Glutamatergic neuron (in vitro differentiated cells): ENCODE measurements at regions not wholly inside any gene's neighbourhood (a gene's known extent, or its start where the extent isn't known, plus 50 kb on each side); places are given as distances from the start of the nearest gene placed in this dataset.

Experiments
- DNase-seq: peaks from one replicate; pipeline ENCODE4 v3.0.0; 2022
- H3K27ac Mint-ChIP-seq: one replicate; pipeline ENCODE4 v1.8.0; 2020; ENCODE audit warnings: mild to moderate bottlenecking, mixed read lengths, inconsistent platforms; ENCODE audit not compliant: unreplicated experiment
- H3K27me3 Mint-ChIP-seq: one replicate; pipeline ENCODE4 v1.8.0; 2020; ENCODE audit warnings: mild to moderate bottlenecking, moderate library complexity, mixed read lengths, inconsistent platforms; ENCODE audit not compliant: unreplicated experiment
- H3K36me3 Mint-ChIP-seq: one replicate; pipeline ENCODE4 v1.8.0; 2020; ENCODE audit warnings: mild to moderate bottlenecking, mixed read lengths, inconsistent platforms; ENCODE audit not compliant: unreplicated experiment
- H3K4me1 Mint-ChIP-seq: one replicate; pipeline ENCODE4 v1.8.0; 2020; ENCODE audit warnings: mild to moderate bottlenecking, low read depth, mixed read lengths, inconsistent platforms; ENCODE audit not compliant: unreplicated experiment
- H3K4me3 Mint-ChIP-seq: one replicate; pipeline ENCODE4 v1.8.0; 2020; ENCODE audit warnings: mild to moderate bottlenecking, mixed read lengths, inconsistent platforms; ENCODE audit not compliant: unreplicated experiment
- H3K9me3 Mint-ChIP-seq: one replicate; pipeline ENCODE4 v1.8.0; 2020; ENCODE audit warnings: mild to moderate bottlenecking, moderate library complexity, mixed read lengths, inconsistent platforms; ENCODE audit not compliant: unreplicated experiment
- TF ChIP-seq, protein P1 (sequence below): fragments of 200-600 bp; sonication (generic); IDR thresholded peaks from one replicate; pipeline ENCODE4 v1.5.0; 2021; ENCODE audit not compliant: partially characterized antibody, unreplicated experiment

DNA sequence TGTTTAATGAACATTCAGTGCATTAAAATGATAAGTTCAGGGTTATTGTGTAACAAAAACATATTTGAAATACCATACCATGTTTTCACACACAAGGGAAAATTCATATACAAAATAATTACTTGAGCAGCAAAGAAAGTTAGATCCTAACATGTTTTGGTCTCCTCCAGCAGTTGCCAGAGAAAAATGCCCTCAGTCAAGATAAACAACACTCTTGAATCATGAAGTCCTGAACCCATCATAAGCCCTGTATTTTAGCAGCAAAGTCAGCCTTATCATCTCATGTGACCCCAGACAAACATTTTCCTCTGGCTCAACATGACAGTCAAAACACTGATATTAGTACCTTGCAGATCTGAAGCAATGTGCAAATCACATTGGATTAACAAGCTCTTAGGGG lies 1541.1 kb upstream of the WWC1 start:
- H3K27ac Mint-ChIP-seq, result no peak overlapping the region
- TF ChIP-seq, protein P1, sequence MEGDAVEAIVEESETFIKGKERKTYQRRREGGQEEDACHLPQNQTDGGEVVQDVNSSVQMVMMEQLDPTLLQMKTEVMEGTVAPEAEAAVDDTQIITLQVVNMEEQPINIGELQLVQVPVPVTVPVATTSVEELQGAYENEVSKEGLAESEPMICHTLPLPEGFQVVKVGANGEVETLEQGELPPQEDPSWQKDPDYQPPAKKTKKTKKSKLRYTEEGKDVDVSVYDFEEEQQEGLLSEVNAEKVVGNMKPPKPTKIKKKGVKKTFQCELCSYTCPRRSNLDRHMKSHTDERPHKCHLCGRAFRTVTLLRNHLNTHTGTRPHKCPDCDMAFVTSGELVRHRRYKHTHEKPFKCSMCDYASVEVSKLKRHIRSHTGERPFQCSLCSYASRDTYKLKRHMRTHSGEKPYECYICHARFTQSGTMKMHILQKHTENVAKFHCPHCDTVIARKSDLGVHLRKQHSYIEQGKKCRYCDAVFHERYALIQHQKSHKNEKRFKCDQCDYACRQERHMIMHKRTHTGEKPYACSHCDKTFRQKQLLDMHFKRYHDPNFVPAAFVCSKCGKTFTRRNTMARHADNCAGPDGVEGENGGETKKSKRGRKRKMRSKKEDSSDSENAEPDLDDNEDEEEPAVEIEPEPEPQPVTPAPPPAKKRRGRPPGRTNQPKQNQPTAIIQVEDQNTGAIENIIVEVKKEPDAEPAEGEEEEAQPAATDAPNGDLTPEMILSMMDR, result no peak
- H3K36me3 Mint-ChIP-seq, result no peaks in the 10 kb centered on the region
- H3K4me3 Mint-ChIP-seq, result no peak overlapping the region
- DNase-seq, result no peak
- no peaks in the 10 kb centered on the region for H3K9me3 Mint-ChIP-seq
- no peaks in the 10 kb centered on the region for H3K27me3 Mint-ChIP-seq
- H3K4me1 Mint-ChIP-seq, result no peaks in the 10 kb centered on the region

DNA sequence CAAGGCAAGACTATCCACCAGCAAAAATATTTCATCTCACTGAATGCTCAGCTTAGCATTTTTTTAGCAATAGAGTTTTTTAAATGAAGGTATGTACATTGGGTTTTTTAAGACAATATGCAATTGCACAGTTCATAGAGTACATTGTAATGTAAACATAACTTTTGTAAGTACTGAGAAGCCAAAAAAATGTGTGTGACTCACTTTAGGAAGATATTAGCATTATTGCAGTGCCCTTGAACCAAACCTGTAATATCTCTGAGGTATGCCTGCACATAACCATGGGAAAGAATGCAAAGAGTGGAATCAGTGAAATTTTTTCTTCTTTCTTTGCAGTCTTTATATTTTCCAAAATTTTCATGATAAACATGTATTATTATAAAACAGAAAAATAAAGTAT lies 1533.3 kb upstream of the WWC1 start:
- no peak for DNase-seq
- H3K27ac Mint-ChIP-seq, result no peak overlapping the region
- H3K36me3 Mint-ChIP-seq, result no peaks in the 10 kb centered on the region
- H3K4me3 Mint-ChIP-seq, result no peak overlapping the region
- H3K27me3 Mint-ChIP-seq, result no peaks in the 10 kb centered on the region
- TF ChIP-seq, protein P1, result no peak
- H3K4me1 Mint-ChIP-seq, result no peaks in the 10 kb centered on the region
- peaks cover 1% of the 10 kb centered on the region for H3K9me3 Mint-ChIP-seq

GRCh38 chr5:166767858-166768257 lies 1523.6 kb upstream of the WWC1 start:
- Mint-ChIP-seq H3K4me3 (no peak overlapping the region), H3K9me3 (peaks cover 4% of the 10 kb centered on the region), H3K4me1 (no peaks in the 10 kb centered on the region), H3K27ac (no peak overlapping the region), H3K27me3 (no peaks in the 10 kb centered on the region), H3K36me3 (peaks cover 15% of the 10 kb centered on the region)
- no peak for DNase-seq
- TF ChIP-seq, protein P1, result no peak

- H3K36me3 Mint-ChIP-seq, result peaks cover 15% of the 10 kb centered on the region
- no peaks in the 10 kb centered on the region for H3K27me3 Mint-ChIP-seq
- no peak overlapping the region for H3K4me3 Mint-ChIP-seq
- no peak overlapping the region for H3K27ac Mint-ChIP-seq
- TF ChIP-seq, protein P1, result no peak
- H3K4me1 Mint-ChIP-seq, result no peaks in the 10 kb centered on the region
- H3K9me3 Mint-ChIP-seq, result peaks cover 4% of the 10 kb centered on the region
- no peak for DNase-seq
These were observed 1522.9 kb upstream of the WWC1 start for GRCh38 chr5:166768536-166768935.

DNA sequence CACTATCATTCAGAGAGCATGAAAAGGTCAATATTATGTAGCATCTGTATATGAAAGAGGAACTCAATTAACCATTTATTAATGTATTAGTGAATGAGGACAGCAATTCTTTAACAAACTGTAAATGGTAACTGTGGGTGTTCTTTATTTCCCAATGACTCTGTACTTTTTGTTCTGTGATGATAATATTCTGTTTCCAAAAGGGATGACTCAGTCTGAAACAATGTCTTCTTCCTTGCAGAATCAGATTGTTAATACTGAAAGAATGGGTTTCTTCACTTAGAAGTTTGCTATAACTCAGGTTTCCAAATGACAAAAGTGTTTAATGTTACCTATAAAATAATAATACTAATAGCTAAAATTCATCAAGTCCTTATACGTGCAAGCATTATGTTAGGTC lies 1518.7 kb upstream of the WWC1 start:
- DNase-seq, result no peak
- Mint-ChIP-seq H3K27me3 (no peaks in the 10 kb centered on the region), H3K36me3 (peaks cover 15% of the 10 kb centered on the region), H3K9me3 (peaks cover 4% of the 10 kb centered on the region), H3K27ac (no peak overlapping the region), H3K4me3 (no peak overlapping the region), H3K4me1 (no peaks in the 10 kb centered on the region)
- TF ChIP-seq, protein P1, result no peak
